ENCODE measurements at regions not wholly inside any gene's neighbourhood (a gene's known extent, or its start where the extent isn't known, plus 50 kb on each side); places are given as distances from the start of the nearest gene placed in this dataset.

- TF ChIP-seq CTCF (IDR thresholded peaks at IDR 0.05; ENCODE audit: extremely low read depth in 1 of 2, insufficient read depth in 1 of 2, low read depth in 1 of 2, low read length in 2 of 2) = no peak
- TF ChIP-seq EZH2 (IDR thresholded peaks at IDR 0.05; ENCODE audit: borderline replicate concordance, low read depth, low read length, severe bottlenecking) = no peak
- TF ChIP-seq POLR2A (IDR thresholded peaks at IDR 0.05; ENCODE audit: low read depth, low read length) = no peak
- no peak for TF ChIP-seq MAX (IDR thresholded peaks at IDR 0.05; ENCODE audit: insufficient read depth, insufficient read length)
- no peak for TF ChIP-seq FOS (IDR thresholded peaks at IDR 0.05; ENCODE audit: borderline replicate concordance, insufficient read depth, low read length)
- TF ChIP-seq POLR2AphosphoS5 (IDR thresholded peaks at IDR 0.05; ENCODE audit: insufficient read depth, low read depth, low read length) = no peak
- no peak for TF ChIP-seq GATA2 (IDR thresholded peaks at IDR 0.05; ENCODE audit: insufficient read depth, insufficient read length, low read depth, low read length)
Observed at GRCh38 chr5:174310243-174310642, 264.7 kb downstream of the NSG2 start.
